ENCODE measurements at regions not wholly inside any gene's neighbourhood (a gene's known extent, or its start where the extent isn't known, plus 50 kb on each side); places are given as distances from the start of the nearest gene placed in this dataset.
A peak's percentile ranks its signal among the peaks of the same experiment; 100 is the strongest.
"Not testable (repeated sequence)": the region's sequence is repeated elsewhere in the genome, so short reads cannot be mapped to it uniquely, and the experiment has no call there.

DNA sequence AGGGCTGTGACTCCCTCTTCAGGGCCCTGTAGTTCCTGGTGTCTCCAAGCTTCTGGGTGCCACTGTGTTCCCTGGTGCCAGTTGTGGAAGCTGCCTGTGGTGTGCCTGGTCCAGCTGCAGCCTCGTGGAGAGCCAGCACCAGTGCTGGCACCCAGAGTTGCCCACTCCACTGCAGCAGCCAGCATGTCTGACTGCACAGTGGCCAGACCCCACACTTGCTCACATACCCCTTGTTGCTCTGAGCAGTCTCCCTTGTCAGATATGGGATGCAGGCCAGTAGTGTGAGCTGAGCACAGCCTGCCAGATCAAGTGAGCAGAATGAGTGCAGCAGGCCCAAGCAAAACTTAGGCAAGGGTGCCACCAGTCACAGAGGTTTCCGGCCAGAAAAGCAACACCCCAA, 108.6 kb downstream of the ZMAT1 start:
- no peak overlapping the region for H3K27ac ChIP-seq
- DNase-seq (ENCODE audit: low read depth, low spot score) = no peak

- DNase-seq (ENCODE audit: low read depth, low spot score); H3K27ac ChIP-seq: not testable (repeated sequence)
These were observed 114.1 kb downstream of the ZMAT1 start for GRCh38 chrX:101817739-101818138.

GRCh38 chrX:101813200-101813599, 118.6 kb downstream of the ZMAT1 start:
- no peak for DNase-seq (ENCODE audit: low read depth, low spot score)
- no peak overlapping the region for H3K27ac ChIP-seq

DNA sequence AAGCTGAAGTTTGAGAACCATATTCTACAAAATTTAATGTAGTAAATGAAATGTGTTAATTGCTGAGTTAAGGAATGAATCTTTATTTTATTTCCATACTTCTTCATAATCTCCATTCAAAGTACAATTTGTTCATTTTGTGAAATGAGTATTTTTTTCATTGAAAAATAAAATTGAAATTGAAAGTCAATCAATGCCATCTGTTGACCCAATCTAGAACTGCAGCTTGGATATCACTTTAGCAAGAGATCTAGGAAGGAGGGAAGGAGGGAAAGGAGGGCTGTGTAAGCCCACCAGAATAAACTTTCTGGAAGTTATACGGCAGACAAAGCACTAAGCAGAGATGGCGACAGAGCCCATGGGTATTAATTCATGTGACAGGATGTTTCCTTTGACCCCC, 128.4 kb downstream of the ZMAT1 start:
- DNase-seq (ENCODE audit: low read depth, low spot score) = no peak
- H3K27ac ChIP-seq = no peak overlapping the region

- H3K27ac ChIP-seq = no peak overlapping the region
- peak; percentile 8 for DNase-seq (ENCODE audit: low read depth, low spot score)
These were observed 132.4 kb downstream of the ZMAT1 start for GRCh38 chrX:101799387-101799786.

DNA sequence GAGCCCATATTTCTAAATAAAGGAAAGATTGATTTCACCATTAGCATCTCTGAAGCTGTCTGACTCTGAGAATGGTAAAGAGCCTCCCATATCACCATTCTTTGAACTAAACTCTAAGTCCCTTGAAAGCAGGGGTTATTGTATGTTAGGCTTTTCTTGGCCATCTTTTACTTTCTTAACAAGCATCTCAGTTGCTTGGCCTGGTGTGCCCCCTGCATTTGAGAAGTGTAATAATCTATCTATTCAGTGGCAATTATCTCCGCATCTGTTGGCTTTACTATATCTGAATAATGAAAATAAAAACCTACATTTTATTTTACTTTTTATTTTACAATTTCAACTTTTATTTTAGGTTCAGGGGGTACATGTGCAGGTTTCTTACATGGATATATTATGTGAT, 128.3 kb upstream of the ARMCX2 start:
- no peak for DNase-seq (ENCODE audit: low read depth, low spot score)

DNA sequence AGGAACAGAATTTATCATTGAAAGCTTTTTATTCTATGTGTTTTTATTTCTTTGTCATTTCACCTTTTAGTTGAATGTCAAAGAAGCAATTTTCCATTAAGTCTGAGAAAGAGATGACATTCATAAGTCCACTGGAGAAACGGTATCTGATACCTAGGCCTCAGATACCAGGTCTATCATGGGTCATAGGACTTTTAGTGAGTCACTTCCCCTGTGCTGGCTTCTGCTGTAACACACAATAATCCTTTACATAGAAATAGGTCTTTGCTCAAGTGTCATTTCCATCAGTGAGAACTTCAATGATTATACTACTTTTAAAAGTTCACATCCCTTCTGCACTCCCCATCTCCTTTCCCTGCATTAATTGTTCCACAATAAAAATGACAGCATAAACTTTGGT, 125.5 kb upstream of the ARMCX2 start:
- no peak for DNase-seq (ENCODE audit: low read depth, low spot score)
- H3K27ac ChIP-seq = no peak overlapping the region

More for the DNA sequence above, 128.3 kb upstream of the ARMCX2 start:
- H3K27ac ChIP-seq = no peak overlapping the region

- not testable (repeated sequence) for H3K27ac ChIP-seq; DNase-seq (ENCODE audit: low read depth, low spot score)
These were observed 120.8 kb upstream of the ARMCX2 start for GRCh38 chrX:101780421-101780820.

GRCh38 chrX:101774340-101774739, 114.7 kb upstream of the ARMCX2 start:
- DNase-seq (ENCODE audit: low read depth, low spot score) = no peak

DNA sequence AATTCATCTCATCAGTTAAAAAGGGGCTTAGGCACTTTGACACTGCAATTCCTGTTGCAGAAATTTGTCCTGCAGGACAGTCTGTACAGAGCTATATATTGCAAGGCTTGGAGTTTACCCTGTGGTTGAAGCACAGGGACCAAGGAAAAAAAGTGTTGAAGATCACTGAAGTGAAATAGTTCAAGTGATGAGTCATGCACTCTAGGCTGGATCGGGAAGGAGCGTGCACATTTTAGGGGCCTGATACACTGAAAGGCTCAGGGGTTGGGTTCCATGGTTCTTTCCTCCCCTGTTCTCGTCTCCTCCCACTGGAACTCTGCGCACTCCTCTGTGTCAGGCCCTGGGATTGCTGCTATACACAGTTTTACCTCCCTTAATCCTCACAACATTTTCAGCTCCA, 104.9 kb upstream of the ARMCX2 start:
- no peak overlapping the region for H3K27ac ChIP-seq
- no peak for DNase-seq (ENCODE audit: low read depth, low spot score)

More at GRCh38 chrX:101774340-101774739, 114.7 kb upstream of the ARMCX2 start:
- H3K27ac ChIP-seq = no peak overlapping the region

DNA sequence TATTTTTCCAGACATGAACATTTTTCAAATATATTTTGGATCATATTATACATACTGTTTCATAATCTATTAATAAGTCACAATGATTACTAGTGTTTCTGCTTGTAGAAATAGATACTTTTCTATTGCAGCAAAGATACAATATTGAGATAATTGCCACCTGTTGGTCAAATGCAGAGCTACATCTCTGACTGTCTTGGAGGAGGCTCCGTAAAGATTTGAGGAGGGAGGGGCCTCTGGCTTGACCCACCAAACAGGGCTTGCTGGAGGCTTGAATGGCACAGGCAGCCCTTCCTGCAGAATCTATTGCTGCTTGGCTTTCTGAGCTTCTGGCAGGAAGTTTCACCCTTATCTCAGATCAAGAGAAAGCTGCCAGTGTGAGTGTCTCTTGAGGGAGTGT, 99.3 kb upstream of the ARMCX2 start:
- no peak for DNase-seq (ENCODE audit: low read depth, low spot score)
- H3K27ac ChIP-seq = no peak overlapping the region

- no peak for DNase-seq (ENCODE audit: low read depth, low spot score)
- no peak overlapping the region for H3K27ac ChIP-seq
These were observed 91.1 kb upstream of the ARMCX2 start for GRCh38 chrX:101750744-101751143.

DNA sequence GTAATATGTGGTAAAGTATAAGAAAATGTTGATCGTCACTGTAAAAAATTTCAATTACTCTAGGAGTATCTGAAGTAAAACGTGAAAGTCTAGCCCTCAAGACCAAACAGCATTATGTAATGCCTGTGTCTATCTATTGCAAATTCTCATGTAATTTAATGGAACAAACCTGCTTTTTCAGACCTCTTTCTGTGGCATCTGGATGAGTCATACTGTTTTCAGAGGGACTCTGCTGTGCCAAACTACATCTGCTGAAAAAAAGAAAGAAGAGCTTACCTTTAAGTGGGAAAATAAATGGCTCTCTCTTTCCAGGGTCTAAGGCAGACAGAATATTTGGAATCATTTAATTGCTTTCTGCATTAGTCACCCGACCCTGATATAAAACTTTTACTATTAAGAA, 89.8 kb upstream of the ARMCX2 start:
- DNase-seq (ENCODE audit: low read depth, low spot score) = no peak
- no peak overlapping the region for H3K27ac ChIP-seq

DNA sequence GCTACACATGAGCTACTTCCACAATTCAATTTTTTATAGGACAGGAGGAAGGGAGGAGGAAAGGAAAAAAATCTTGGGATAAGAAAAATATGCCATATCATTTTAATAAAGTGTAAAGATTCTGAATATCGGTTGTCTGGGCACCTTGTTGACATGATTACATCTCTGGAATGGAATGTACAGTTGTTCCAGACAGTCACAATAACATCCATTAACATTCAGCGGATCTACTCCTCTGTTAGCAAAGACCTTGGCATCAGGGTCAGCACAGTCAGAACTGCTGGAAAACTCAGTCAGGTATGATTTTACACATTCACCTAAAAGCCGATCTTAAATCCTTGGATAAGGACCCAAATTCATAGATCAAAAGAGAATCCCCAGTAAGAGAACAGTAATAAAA, 85.4 kb upstream of the ARMCX2 start:
- H3K27ac ChIP-seq = no peak overlapping the region
- DNase-seq (ENCODE audit: low read depth, low spot score) = no peak

GRCh38 chrX:101744085-101744484, 84.4 kb upstream of the ARMCX2 start:
- DNase-seq (ENCODE audit: low read depth, low spot score) = no peak
- no peak overlapping the region for H3K27ac ChIP-seq

DNA sequence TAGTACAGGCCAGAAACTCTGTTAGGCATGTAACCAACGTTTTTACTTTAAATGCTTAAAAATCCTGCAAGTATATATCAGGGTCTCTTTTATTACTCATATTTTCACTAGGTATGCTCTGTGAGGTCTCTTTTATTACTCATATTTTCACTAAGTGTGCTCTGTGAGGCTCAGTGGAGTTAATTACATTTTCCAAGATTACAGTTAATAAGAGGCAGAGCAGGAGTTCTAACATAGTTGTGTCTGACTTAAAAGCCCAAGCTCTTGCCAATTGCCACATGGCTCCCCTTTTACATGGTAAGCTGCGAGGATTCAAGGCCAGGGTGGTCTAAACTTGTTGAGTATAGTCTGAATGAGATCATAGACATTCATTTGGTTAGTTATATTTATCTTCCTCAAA, 81.0 kb upstream of the ARMCX2 start:
- no peak overlapping the region for H3K27ac ChIP-seq
- DNase-seq (ENCODE audit: low read depth, low spot score) = no peak

DNA sequence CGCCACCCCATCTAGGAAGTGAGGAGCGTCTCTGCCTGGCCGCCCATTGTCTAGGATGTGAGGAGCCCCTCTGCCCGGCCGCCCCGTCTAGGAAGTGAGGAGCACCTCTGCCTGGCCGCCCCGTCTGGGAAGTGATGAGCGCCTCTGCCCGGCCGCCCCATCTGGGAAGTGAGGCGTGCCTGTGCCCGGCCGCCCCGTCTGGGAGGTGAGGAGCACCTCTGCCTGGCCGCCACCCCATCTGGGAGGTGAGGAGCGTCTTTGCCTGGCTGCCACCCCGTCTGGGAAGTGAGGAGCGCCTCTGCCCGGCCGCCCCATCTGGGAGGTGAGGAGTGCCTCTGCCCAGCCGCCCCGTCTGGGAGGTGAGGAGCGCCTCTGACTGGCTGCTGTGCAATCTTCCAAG, 79.2 kb upstream of the ARMCX2 start:
- not testable (repeated sequence) for H3K27ac ChIP-seq; DNase-seq (ENCODE audit: low read depth, low spot score)

- H3K27ac ChIP-seq; DNase-seq (ENCODE audit: low read depth, low spot score): not testable (repeated sequence)
These were observed 78.8 kb upstream of the ARMCX2 start for GRCh38 chrX:101738411-101738810.

DNA sequence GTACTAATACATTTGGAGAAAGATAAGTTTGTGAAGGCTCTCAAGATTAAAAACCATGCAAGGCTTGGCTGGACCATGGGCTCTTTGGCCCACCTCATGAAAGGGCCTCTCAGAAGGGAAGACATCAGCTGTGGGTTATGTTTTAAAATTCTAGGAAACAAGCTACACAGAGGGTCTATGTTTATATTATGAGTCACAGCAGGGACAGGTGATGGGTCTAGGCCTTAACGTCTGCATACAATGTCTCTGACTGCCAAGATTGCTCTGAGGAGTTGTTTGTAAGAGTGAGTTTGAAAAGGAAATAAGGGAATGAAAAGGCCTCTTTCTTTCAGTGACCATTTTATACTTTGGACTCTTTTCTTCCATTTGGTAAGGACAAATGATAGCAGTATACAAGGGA, 77.0 kb upstream of the ARMCX2 start:
- DNase-seq (ENCODE audit: low read depth, low spot score) = no peak
- no peak overlapping the region for H3K27ac ChIP-seq

- DNase-seq (ENCODE audit: low read depth, low spot score) = no peak
- H3K27ac ChIP-seq = no peak overlapping the region
These were observed 73.2 kb upstream of the ARMCX2 start for GRCh38 chrX:101732870-101733269.

GRCh38 chrX:101729986-101730385, 70.3 kb upstream of the ARMCX2 start:
- no peak overlapping the region for H3K27ac ChIP-seq
- no peak for DNase-seq (ENCODE audit: low read depth, low spot score)

Data from epithelial cell of prostate (primary cell).